Muscle layer of colon (tissue), 2 donors: ENCODE measurements at regions not wholly inside any gene's neighbourhood (a gene's known extent, or its start where the extent isn't known, plus 50 kb on each side); places are given as distances from the start of the nearest gene placed in this dataset.

Experiments used
- H3K27ac ChIP-seq: one replicate; pipeline ENCODE4 v1.7.0; 2013; ENCODE audit warnings: low read depth, mild to moderate bottlenecking, low read length, moderate library complexity
- H3K27me3 ChIP-seq, 2 donors: one replicate each; pipeline ENCODE4 v1.7.0; 2013; ENCODE audit warnings: low read length in 2 of 2, mild to moderate bottlenecking in 2 of 2; ENCODE audit not compliant: insufficient read depth in 2 of 2, control insufficient read depth in 1 of 2
- H3K36me3 ChIP-seq: one replicate; pipeline ENCODE4 v1.7.0; 2013; ENCODE audit warnings: mild to moderate bottlenecking, low read length; ENCODE audit not compliant: insufficient read depth
- H3K4me1 ChIP-seq: one replicate; pipeline ENCODE4 v1.7.0; 2013; ENCODE audit warnings: mild to moderate bottlenecking, low read length; ENCODE audit not compliant: insufficient read depth
- H3K4me3 ChIP-seq, 2 donors: one replicate each; pipeline ENCODE4 v1.7.0; 2013; ENCODE audit warnings: low read length in 2 of 2, low read depth in 1 of 2, mild to moderate bottlenecking in 1 of 2, moderate library complexity in 1 of 2
- H3K9ac ChIP-seq: one replicate; pipeline ENCODE4 v1.7.0; 2013; ENCODE audit warnings: low read length
- H3K9me3 ChIP-seq: one replicate; pipeline ENCODE4 v1.7.0; 2013; ENCODE audit warnings: mild to moderate bottlenecking, low read length
- donor health status: abdominal sarcoma.
- donor health status: Adenocarcinoma of cecum.

- Histone ChIP-seq H3K27me3 (peaks cover 0 to 11% of the 10 kb centered on the region in 2 donors), H3K4me3 (no peak overlapping the region), H3K9ac (no peak overlapping the region), H3K9me3 (no peaks in the 10 kb centered on the region), H3K4me1 (peaks cover 8% of the 10 kb centered on the region), H3K36me3 (no peaks in the 10 kb centered on the region), H3K27ac (no peak overlapping the region)
These were observed 72.6 kb upstream of the TARDBP start for GRCh38 chr1:10939654-10940450.

GRCh38 chr1:10940451-10940804, 72.0 kb upstream of the TARDBP start:
- no peaks in the 10 kb centered on the region for H3K9me3 ChIP-seq
- H3K27ac ChIP-seq, result no peak overlapping the region
- H3K9ac ChIP-seq, result no peak overlapping the region
- H3K4me3 ChIP-seq, result no peak overlapping the region
- H3K36me3 ChIP-seq, result no peaks in the 10 kb centered on the region
- peaks cover 0 to 11% of the 10 kb centered on the region in 2 donors for H3K27me3 ChIP-seq
- peaks cover 8% of the 10 kb centered on the region for H3K4me1 ChIP-seq

GRCh38 chr1:10940838-10941237, 71.6 kb upstream of the TARDBP start:
- no peak overlapping the region for H3K4me3 ChIP-seq
- H3K4me1 ChIP-seq, result peaks cover 8% of the 10 kb centered on the region
- no peak overlapping the region for H3K9ac ChIP-seq
- H3K27ac ChIP-seq, result no peak overlapping the region
- H3K27me3 ChIP-seq, result peaks cover 0 to 11% of the 10 kb centered on the region in 2 donors
- no peaks in the 10 kb centered on the region for H3K36me3 ChIP-seq
- H3K9me3 ChIP-seq, result no peaks in the 10 kb centered on the region

- Histone ChIP-seq H3K9ac (no peak overlapping the region), H3K36me3 (no peaks in the 10 kb centered on the region), H3K9me3 (no peaks in the 10 kb centered on the region), H3K27ac (no peak overlapping the region), H3K27me3 (peaks cover 0 to 11% of the 10 kb centered on the region in 2 donors), H3K4me3 (no peak overlapping the region), H3K4me1 (peaks cover 8% of the 10 kb centered on the region)
These were observed 70.4 kb upstream of the TARDBP start for GRCh38 chr1:10941891-10942541.

GRCh38 chr1:10942542-10942912, 69.9 kb upstream of the TARDBP start:
- H3K4me3 ChIP-seq, result no peak overlapping the region
- no peak overlapping the region for H3K27ac ChIP-seq
- H3K36me3 ChIP-seq, result no peaks in the 10 kb centered on the region
- H3K9ac ChIP-seq, result no peak overlapping the region
- H3K27me3 ChIP-seq, result peaks cover 0 to 11% of the 10 kb centered on the region in 2 donors
- H3K4me1 ChIP-seq, result peaks cover 8% of the 10 kb centered on the region
- no peaks in the 10 kb centered on the region for H3K9me3 ChIP-seq

GRCh38 chr1:10943041-10943440, 69.4 kb upstream of the TARDBP start:
- Histone ChIP-seq H3K4me3 (no peak overlapping the region), H3K36me3 (no peaks in the 10 kb centered on the region), H3K9ac (no peak overlapping the region), H3K27ac (no peak overlapping the region), H3K4me1 (peaks cover 8% of the 10 kb centered on the region), H3K27me3 (peaks cover 0 to 11% of the 10 kb centered on the region in 2 donors), H3K9me3 (no peaks in the 10 kb centered on the region)

- Histone ChIP-seq H3K4me1 (peaks cover 8% of the 10 kb centered on the region), H3K36me3 (no peaks in the 10 kb centered on the region), H3K9me3 (no peaks in the 10 kb centered on the region), H3K27me3 (peaks cover 0 to 11% of the 10 kb centered on the region in 2 donors), H3K9ac (peak overlapping the region; percentile 8), H3K4me3 (peak overlapping the region; percentile 25 to 66), H3K27ac (peak overlapping the region; percentile 19)
These were observed 68.3 kb upstream of the TARDBP start for GRCh38 chr1:10943991-10944730.

GRCh38 chr1:10945991-10946509, 66.4 kb upstream of the TARDBP start:
- Histone ChIP-seq H3K9me3 (no peaks in the 10 kb centered on the region), H3K4me3 (no peak overlapping the region), H3K27me3 (peaks cover 0 to 6% of the 10 kb centered on the region in 2 donors), H3K36me3 (no peaks in the 10 kb centered on the region), H3K27ac (no peak overlapping the region), H3K4me1 (peaks cover 8% of the 10 kb centered on the region), H3K9ac (no peak overlapping the region)

GRCh38 chr1:10947181-10947580, 65.3 kb upstream of the TARDBP start:
- Histone ChIP-seq H3K9me3 (no peaks in the 10 kb centered on the region), H3K4me1 (peaks cover under 1% of the 10 kb centered on the region), H3K4me3 (no peak overlapping the region), H3K27me3 (no peaks in the 10 kb centered on the region), H3K9ac (no peak overlapping the region), H3K36me3 (no peaks in the 10 kb centered on the region), H3K27ac (no peak overlapping the region)

- no peak overlapping the region for H3K4me3 ChIP-seq
These were observed 64.6 kb upstream of the TARDBP start for GRCh38 chr1:10947691-10948462.

GRCh38 chr1:10948463-10948775, 64.0 kb upstream of the TARDBP start:
- Histone ChIP-seq H3K4me3 (no peak overlapping the region), H3K27ac (no peak overlapping the region), H3K9ac (no peak overlapping the region), H3K4me1 (no peaks in the 10 kb centered on the region), H3K27me3 (no peaks in the 10 kb centered on the region), H3K36me3 (no peaks in the 10 kb centered on the region), H3K9me3 (no peaks in the 10 kb centered on the region)

More at GRCh38 chr1:10947691-10948462, 64.6 kb upstream of the TARDBP start:
- H3K9me3 ChIP-seq, result no peaks in the 10 kb centered on the region
- H3K36me3 ChIP-seq, result no peaks in the 10 kb centered on the region
- no peak overlapping the region for H3K27ac ChIP-seq
- H3K9ac ChIP-seq, result no peak overlapping the region
- H3K4me1 ChIP-seq, result no peaks in the 10 kb centered on the region
- no peaks in the 10 kb centered on the region for H3K27me3 ChIP-seq
